ENCODE measurements at regions not wholly inside any gene's neighbourhood (a gene's known extent, or its start where the extent isn't known, plus 50 kb on each side); places are given as distances from the start of the nearest gene placed in this dataset.

- Histone ChIP-seq H3K9me3 (ENCODE audit: control insufficient read depth in 4 of 4, insufficient read depth in 3 of 4, low read length in 3 of 4) (no peaks in the 10 kb centered on the region), H3K36me3 (ENCODE audit: control insufficient read depth in 4 of 4, insufficient read depth in 4 of 4, low read length in 4 of 4) (no peaks in the 10 kb centered on the region), H3K9ac (ENCODE audit: insufficient read depth in 1 of 2, low read length in 2 of 2) (no peak overlapping the region), H3K4me1 (ENCODE audit: control insufficient read depth in 5 of 5, insufficient read depth in 5 of 5, low read length in 5 of 5) (no peaks in the 10 kb centered on the region), H3K27me3 (ENCODE audit: control insufficient read depth in 3 of 3, insufficient read depth in 3 of 3, low read length in 2 of 3) (no peaks in the 10 kb centered on the region), H3K27ac (ENCODE audit: low read depth in 1 of 2, low read length in 1 of 2) (no peak overlapping the region), H3K4me3 (no peak overlapping the region)
- DNase-seq = peak in 1 of 3 donors; percentile 16
- no peak for ATAC-seq (ENCODE audit: insufficient read depth, low FRiP score)
- WGBS, 2 donors = 80 to 92% methylated on average over 3 of the region's 3 CpGs
- no peak for TF ChIP-seq CTCF (IDR thresholded peaks at IDR 0.05; ENCODE audit: control extremely low read depth, extremely low read depth)
Measured at GRCh38 chr12:27896419-27896990, 76.0 kb downstream of the PTHLH start.

DNA sequence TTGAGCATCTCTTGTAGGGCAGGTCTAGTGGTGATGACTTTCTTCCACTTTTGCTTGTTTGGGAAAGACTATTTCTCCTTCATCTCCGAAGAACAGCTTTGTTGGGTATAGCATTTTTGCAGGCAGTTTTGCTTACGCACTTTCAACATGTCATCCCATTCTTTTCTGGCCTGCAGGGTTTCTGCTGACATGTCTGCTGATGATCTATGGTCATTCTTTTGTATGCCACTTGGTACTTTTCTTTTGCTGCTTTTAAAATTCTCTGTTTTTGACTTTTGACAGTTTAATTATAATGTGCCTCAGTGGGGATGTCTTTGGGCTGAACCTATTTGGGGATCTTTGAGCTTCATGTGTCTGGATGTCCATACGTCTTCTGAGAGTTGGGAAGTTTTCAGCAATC, 78.2 kb downstream of the PTHLH start:
- Histone ChIP-seq H3K9ac (ENCODE audit: insufficient read depth in 1 of 2, low read length in 2 of 2) (no peak overlapping the region), H3K4me3 (no peak overlapping the region), H3K9me3 (ENCODE audit: control insufficient read depth in 4 of 4, insufficient read depth in 3 of 4, low read length in 3 of 4) (no peaks in the 10 kb centered on the region), H3K36me3 (ENCODE audit: control insufficient read depth in 4 of 4, insufficient read depth in 4 of 4, low read length in 4 of 4) (no peaks in the 10 kb centered on the region), H3K4me1 (ENCODE audit: control insufficient read depth in 5 of 5, insufficient read depth in 5 of 5, low read length in 5 of 5) (no peaks in the 10 kb centered on the region), H3K27me3 (ENCODE audit: control insufficient read depth in 3 of 3, insufficient read depth in 3 of 3, low read length in 2 of 3) (no peaks in the 10 kb centered on the region), H3K27ac (ENCODE audit: low read depth in 1 of 2, low read length in 1 of 2) (no peak overlapping the region)
- 90 to 91% methylated on average over 3 of the region's 3 CpGs for WGBS, 2 donors
- ATAC-seq (ENCODE audit: insufficient read depth, low FRiP score) (no peak), DNase-seq (no peak)
- no peak for TF ChIP-seq CTCF (IDR thresholded peaks at IDR 0.05; ENCODE audit: control extremely low read depth, extremely low read depth)

DNA sequence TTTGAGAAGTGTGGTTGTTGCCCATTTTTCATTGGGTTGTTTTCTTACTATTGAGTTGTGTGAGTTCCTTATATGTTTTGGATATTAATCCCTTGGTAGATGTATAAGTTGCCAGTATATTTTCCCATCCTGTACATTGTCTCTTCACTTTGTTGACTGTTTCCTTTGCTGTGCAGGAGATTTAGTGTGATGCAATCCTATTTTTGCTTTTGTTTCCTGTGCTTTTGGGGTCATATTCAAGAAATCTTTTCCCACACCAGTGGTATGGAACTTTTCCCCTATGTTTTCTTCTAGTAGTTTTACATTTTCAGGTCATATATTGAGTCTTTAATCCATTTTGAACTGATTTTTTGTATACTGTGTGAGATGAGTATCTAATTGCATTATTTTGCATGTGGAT, 92.8 kb downstream of the PTHLH start:
- no peaks in the 10 kb centered on the region for H3K27me3 ChIP-seq (ENCODE audit: control insufficient read depth in 3 of 3, insufficient read depth in 3 of 3, low read length in 2 of 3)

More for the DNA sequence above, 92.8 kb downstream of the PTHLH start:
- no peak overlapping the region for H3K27ac ChIP-seq (ENCODE audit: low read depth in 1 of 2, low read length in 1 of 2)
- peaks cover 0 to 3% (median 1%) of the 10 kb centered on the region in 4 donors for H3K9me3 ChIP-seq (ENCODE audit: control insufficient read depth in 4 of 4, insufficient read depth in 3 of 4, low read length in 3 of 4)
- no peak for DNase-seq
- H3K9ac ChIP-seq (ENCODE audit: insufficient read depth in 1 of 2, low read length in 2 of 2) = no peak overlapping the region
- ATAC-seq (ENCODE audit: insufficient read depth, low FRiP score) = no peak
- H3K36me3 ChIP-seq (ENCODE audit: control insufficient read depth in 4 of 4, insufficient read depth in 4 of 4, low read length in 4 of 4) = no peaks in the 10 kb centered on the region
- no peak overlapping the region for H3K4me3 ChIP-seq
- no peaks in the 10 kb centered on the region for H3K4me1 ChIP-seq (ENCODE audit: control insufficient read depth in 5 of 5, insufficient read depth in 5 of 5, low read length in 5 of 5)
- TF ChIP-seq CTCF (IDR thresholded peaks at IDR 0.05; ENCODE audit: control extremely low read depth, extremely low read depth) = no peak
